ENCODE measurements at regions not wholly inside any gene's neighbourhood (a gene's known extent, or its start where the extent isn't known, plus 50 kb on each side); places are given as distances from the start of the nearest gene placed in this dataset.
"Not testable (repeated sequence)": the region's sequence is repeated elsewhere in the genome, so short reads cannot be mapped to it uniquely, and the experiment has no call there.

DNA sequence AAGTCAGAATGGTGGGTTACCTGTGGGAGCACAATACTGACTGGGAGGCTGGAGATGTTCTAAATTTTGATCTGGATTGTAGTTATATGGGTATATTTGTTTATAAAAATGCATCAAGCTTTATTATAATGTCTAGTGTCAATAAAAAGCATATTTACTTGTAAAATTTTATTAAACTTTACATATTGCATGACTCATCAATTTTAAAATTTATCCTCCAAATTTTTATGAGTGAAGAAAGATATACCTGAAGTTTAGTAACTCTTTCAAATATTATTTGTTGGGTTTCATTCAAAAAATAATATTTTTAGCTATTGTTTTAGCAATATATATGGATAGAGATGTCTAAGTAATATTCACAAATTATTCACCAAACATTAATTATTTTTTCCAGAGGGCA is 103.0 kb downstream of the ANXA5 start:
- no peak overlapping the region for H3K4me3 Mint-ChIP-seq (ENCODE audit: unreplicated experiment)
- H3K9me3 Mint-ChIP-seq (ENCODE audit: low read depth): peaks cover 3% of the 10 kb centered on the region
- H3K36me3 Mint-ChIP-seq (ENCODE audit: low read depth): no peaks in the 10 kb centered on the region
- TF ChIP-seq, protein P1, sequence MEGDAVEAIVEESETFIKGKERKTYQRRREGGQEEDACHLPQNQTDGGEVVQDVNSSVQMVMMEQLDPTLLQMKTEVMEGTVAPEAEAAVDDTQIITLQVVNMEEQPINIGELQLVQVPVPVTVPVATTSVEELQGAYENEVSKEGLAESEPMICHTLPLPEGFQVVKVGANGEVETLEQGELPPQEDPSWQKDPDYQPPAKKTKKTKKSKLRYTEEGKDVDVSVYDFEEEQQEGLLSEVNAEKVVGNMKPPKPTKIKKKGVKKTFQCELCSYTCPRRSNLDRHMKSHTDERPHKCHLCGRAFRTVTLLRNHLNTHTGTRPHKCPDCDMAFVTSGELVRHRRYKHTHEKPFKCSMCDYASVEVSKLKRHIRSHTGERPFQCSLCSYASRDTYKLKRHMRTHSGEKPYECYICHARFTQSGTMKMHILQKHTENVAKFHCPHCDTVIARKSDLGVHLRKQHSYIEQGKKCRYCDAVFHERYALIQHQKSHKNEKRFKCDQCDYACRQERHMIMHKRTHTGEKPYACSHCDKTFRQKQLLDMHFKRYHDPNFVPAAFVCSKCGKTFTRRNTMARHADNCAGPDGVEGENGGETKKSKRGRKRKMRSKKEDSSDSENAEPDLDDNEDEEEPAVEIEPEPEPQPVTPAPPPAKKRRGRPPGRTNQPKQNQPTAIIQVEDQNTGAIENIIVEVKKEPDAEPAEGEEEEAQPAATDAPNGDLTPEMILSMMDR (IDR thresholded peaks at IDR 0.05): no peak
- DNase-seq (ENCODE audit: low spot score): no peak
- H3K27me3 Mint-ChIP-seq (ENCODE audit: low read depth): peaks cover 1% of the 10 kb centered on the region
- H3K27ac Mint-ChIP-seq (ENCODE audit: unreplicated experiment): no peak overlapping the region
- H3K4me1 Mint-ChIP-seq (ENCODE audit: low read depth): peaks cover 12% of the 10 kb centered on the region

DNA sequence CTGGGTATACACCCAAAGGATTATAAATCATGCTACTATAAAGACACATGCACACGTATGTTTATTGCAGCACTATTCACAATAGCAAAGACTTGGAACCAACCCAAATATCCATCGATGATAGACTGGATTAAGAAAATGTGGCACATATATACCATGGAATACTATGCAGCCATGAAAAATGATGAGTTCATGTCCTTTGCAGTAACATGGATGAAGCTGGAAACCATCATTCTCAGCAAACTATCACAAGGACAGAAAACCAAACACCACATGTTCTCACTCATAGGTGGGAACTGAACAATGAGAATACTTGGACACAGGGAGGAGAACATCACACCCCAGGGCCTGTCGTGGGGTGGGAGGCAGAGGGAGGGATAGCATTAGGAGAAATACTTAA is 104.5 kb downstream of the ANXA5 start:
- not testable (repeated sequence) for H3K27ac Mint-ChIP-seq (ENCODE audit: unreplicated experiment); H3K36me3 Mint-ChIP-seq (ENCODE audit: low read depth); DNase-seq (ENCODE audit: low spot score); H3K4me3 Mint-ChIP-seq (ENCODE audit: unreplicated experiment); H3K9me3 Mint-ChIP-seq (ENCODE audit: low read depth)
- Mint-ChIP-seq H3K27me3 (ENCODE audit: low read depth) (peaks cover 14% of the 10 kb centered on the region), H3K4me1 (ENCODE audit: low read depth) (peaks cover 12% of the 10 kb centered on the region)

DNA sequence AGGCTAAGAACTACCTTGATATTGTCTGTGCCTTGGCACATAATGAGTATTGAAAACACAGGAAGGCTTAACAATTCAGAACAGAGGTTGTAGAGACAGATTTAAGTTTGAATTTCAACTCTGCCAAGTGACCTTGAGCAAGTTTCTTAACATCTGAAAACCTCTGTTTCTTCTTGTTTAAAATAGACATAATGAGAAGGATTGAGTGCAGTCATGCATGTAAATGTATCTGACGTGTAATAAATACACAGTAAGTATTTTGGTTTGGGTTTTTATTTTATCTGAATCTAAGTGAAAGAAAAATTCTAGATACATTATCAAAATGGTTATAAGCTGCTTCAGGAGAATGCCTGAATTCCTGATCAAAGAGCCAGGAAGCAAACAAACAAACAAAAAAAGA is 111.9 kb downstream of the ANXA5 start:
- Mint-ChIP-seq H3K27ac (ENCODE audit: unreplicated experiment) (no peak overlapping the region), H3K9me3 (ENCODE audit: low read depth) (no peaks in the 10 kb centered on the region), H3K36me3 (ENCODE audit: low read depth) (no peaks in the 10 kb centered on the region), H3K4me1 (ENCODE audit: low read depth) (no peaks in the 10 kb centered on the region), H3K27me3 (ENCODE audit: low read depth) (peaks cover 39% of the 10 kb centered on the region), H3K4me3 (ENCODE audit: unreplicated experiment) (no peak overlapping the region)
- no peak for DNase-seq (ENCODE audit: low spot score)
- TF ChIP-seq, protein P1 (IDR thresholded peaks at IDR 0.05): no peak

DNA sequence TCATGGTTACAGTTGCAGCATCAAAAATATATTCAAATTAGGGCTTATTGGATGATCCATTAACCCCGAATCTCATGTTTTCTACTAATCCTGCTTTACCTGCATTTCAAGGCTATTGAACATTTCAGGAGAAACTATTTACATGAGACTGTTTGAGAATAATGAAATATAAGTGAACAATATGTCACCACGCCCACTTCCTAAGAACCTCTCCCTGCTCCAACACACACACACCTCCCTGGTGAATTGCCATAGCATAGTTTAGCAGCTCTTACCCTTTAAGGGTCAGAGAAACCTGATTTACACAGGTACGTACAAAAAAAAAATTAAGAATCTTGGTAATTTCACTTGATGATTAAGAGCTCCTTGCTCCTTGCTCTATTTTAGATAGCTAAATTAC is 113.4 kb downstream of the ANXA5 start:
- TF ChIP-seq, protein P1 (IDR thresholded peaks at IDR 0.05): no peak
- Mint-ChIP-seq H3K9me3 (ENCODE audit: low read depth) (no peaks in the 10 kb centered on the region), H3K36me3 (ENCODE audit: low read depth) (no peaks in the 10 kb centered on the region), H3K4me3 (ENCODE audit: unreplicated experiment) (no peak overlapping the region), H3K4me1 (ENCODE audit: low read depth) (no peaks in the 10 kb centered on the region), H3K27me3 (ENCODE audit: low read depth) (peaks cover 40% of the 10 kb centered on the region), H3K27ac (ENCODE audit: unreplicated experiment) (no peak overlapping the region)
- DNase-seq (ENCODE audit: low spot score): no peak

DNA sequence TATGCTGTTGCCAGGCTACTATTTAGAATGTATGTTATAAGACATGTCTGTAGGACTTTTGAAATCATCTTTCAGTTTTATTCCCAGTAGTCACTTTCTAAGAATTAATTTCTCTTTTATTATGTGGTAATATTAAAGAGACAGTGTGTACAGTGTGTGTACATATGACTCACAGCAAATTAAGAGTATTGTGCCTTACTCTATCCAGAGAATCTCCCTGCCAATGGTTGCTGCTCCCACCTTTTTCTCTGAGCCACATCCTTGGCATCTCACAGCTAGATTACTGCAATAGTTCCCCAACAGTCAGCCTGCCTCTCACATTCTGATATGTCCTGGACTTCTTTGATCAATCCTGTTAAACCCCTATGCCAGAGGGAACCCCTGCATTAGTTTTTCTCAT is 114.5 kb downstream of the ANXA5 start:
- H3K9me3 Mint-ChIP-seq (ENCODE audit: low read depth): no peaks in the 10 kb centered on the region
- H3K4me3 Mint-ChIP-seq (ENCODE audit: unreplicated experiment): no peak overlapping the region
- H3K36me3 Mint-ChIP-seq (ENCODE audit: low read depth): no peaks in the 10 kb centered on the region
- H3K4me1 Mint-ChIP-seq (ENCODE audit: low read depth): no peaks in the 10 kb centered on the region
- no peak for DNase-seq (ENCODE audit: low spot score)
- TF ChIP-seq, protein P1 (IDR thresholded peaks at IDR 0.05): no peak
- no peak overlapping the region for H3K27ac Mint-ChIP-seq (ENCODE audit: unreplicated experiment)
- H3K27me3 Mint-ChIP-seq (ENCODE audit: low read depth): peaks cover 30% of the 10 kb centered on the region

DNA sequence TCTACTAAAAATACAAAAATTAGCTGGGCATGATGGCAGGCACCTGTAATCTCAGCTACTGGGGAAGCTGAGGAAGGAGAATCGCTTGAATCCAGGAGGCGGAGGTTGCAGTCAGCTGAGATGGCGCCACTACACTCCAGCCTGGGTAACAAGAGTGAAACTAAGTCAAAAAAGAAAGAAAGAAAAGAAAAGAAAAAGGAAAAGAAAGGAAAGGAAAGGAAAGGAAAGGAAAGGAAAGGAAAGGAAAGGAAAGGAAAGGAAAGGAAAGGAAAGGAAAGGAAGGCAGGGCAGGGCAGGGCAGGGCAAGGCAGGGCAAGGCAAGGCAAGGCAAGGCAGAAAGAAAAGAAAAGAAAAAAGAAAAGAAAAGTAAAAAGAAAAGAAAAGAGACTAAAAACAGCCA is 121.4 kb downstream of the ANXA5 start:
- not testable (repeated sequence) for H3K36me3 Mint-ChIP-seq (ENCODE audit: low read depth); H3K9me3 Mint-ChIP-seq (ENCODE audit: low read depth)

More for the DNA sequence above, 121.4 kb downstream of the ANXA5 start:
- not testable (repeated sequence) for H3K4me3 Mint-ChIP-seq (ENCODE audit: unreplicated experiment); DNase-seq (ENCODE audit: low spot score); H3K27ac Mint-ChIP-seq (ENCODE audit: unreplicated experiment); H3K27me3 Mint-ChIP-seq (ENCODE audit: low read depth); H3K4me1 Mint-ChIP-seq (ENCODE audit: low read depth)
